Colonic mucosa (tissue), 4 donors: ENCODE measurements at regions not wholly inside any gene's neighbourhood (a gene's known extent, or its start where the extent isn't known, plus 50 kb on each side); places are given as distances from the start of the nearest gene placed in this dataset.

Experiments used
- DNase-seq: peaks from one replicate; pipeline ENCODE4 v3.0.0-alpha.2; 2020
- H3K27ac ChIP-seq: fragments of 200-600 bp; one replicate; pipeline ENCODE4 v1.8.0; 2021
- H3K27me3 ChIP-seq: fragments of 200-600 bp; one replicate; pipeline ENCODE4 v1.8.0; 2021
- H3K36me3 ChIP-seq: fragments of 200-600 bp; one replicate; pipeline ENCODE4 v1.8.0; 2021
- H3K4me1 ChIP-seq: fragments of 200-600 bp; one replicate; pipeline ENCODE4 v1.8.0; 2021; ENCODE audit warnings: mild to moderate bottlenecking
- H3K4me3 ChIP-seq: fragments of 200-600 bp; one replicate; pipeline ENCODE4 v1.8.0; 2021
- H3K9ac ChIP-seq, 2 donors: one replicate each; pipeline ENCODE4 v1.7.0; 2013; ENCODE audit warnings: control low read depth in 2 of 2, low read depth in 2 of 2, low read length in 2 of 2
- H3K9me3 ChIP-seq: fragments of 200-600 bp; one replicate; pipeline ENCODE4 v1.8.0; 2021
- intact Hi-C: fragments of 100-400 bp; cut with DNase I; formaldehyde crosslinking; loops from one replicate; pipeline ENCODE4 v1.14.1; 2022
- TF ChIP-seq, protein P1 (sequence below): fragments of 200-600 bp; IDR thresholded peaks from one replicate; pipeline ENCODE4 v1.8.0; 2022; ENCODE audit warnings: antibody characterized with exemption, mild to moderate bottlenecking
- donor health status: healthy.
- donor health status: DM: no; HTN: no; CAD: no.
- donor health status: DM: no; HTN: no; CAD: no.

DNA sequence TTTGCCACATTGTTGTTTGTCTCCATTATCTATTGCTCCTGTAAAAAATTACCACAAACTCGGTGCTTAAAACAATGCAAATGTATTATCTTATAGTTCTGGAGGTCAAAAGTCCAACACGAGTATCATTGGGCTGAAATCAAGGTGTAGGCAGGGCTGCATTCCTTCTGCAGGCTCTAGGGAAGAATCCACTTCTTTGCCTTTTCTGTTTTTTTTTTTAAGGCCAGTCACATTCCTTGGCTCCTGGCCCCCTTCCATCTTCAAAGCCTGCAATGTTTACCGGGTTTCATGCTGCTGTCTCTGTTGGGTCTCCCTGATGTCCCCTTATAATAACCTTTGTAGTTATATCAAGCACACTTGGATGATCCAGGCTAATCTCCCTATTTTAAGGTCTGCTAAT lies 212.7 kb downstream of the PTBP2 start:
- intact Hi-C loops, result no loop called here
- Histone ChIP-seq H3K4me3 (no peak overlapping the region), H3K27ac (no peak overlapping the region), H3K4me1 (no peaks in the 10 kb centered on the region), H3K36me3 (no peaks in the 10 kb centered on the region), H3K9me3 (no peaks in the 10 kb centered on the region), H3K27me3 (no peaks in the 10 kb centered on the region), H3K9ac (no peak overlapping the region)
- TF ChIP-seq, protein P1, sequence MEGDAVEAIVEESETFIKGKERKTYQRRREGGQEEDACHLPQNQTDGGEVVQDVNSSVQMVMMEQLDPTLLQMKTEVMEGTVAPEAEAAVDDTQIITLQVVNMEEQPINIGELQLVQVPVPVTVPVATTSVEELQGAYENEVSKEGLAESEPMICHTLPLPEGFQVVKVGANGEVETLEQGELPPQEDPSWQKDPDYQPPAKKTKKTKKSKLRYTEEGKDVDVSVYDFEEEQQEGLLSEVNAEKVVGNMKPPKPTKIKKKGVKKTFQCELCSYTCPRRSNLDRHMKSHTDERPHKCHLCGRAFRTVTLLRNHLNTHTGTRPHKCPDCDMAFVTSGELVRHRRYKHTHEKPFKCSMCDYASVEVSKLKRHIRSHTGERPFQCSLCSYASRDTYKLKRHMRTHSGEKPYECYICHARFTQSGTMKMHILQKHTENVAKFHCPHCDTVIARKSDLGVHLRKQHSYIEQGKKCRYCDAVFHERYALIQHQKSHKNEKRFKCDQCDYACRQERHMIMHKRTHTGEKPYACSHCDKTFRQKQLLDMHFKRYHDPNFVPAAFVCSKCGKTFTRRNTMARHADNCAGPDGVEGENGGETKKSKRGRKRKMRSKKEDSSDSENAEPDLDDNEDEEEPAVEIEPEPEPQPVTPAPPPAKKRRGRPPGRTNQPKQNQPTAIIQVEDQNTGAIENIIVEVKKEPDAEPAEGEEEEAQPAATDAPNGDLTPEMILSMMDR, result no peak
- no peak for DNase-seq

- H3K4me3 ChIP-seq, result no peak overlapping the region
- H3K9me3 ChIP-seq, result no peaks in the 10 kb centered on the region
- no peak overlapping the region for H3K9ac ChIP-seq
- H3K27ac ChIP-seq, result no peak overlapping the region
- H3K36me3 ChIP-seq, result no peaks in the 10 kb centered on the region
- H3K27me3 ChIP-seq, result no peaks in the 10 kb centered on the region
- TF ChIP-seq, protein P1, result no peak
- no peaks in the 10 kb centered on the region for H3K4me1 ChIP-seq
- DNase-seq, result no peak
- intact Hi-C loops, result no loop called here
Observed at GRCh38 chr1:96944432-96945092, 223.0 kb downstream of the PTBP2 start.

DNA sequence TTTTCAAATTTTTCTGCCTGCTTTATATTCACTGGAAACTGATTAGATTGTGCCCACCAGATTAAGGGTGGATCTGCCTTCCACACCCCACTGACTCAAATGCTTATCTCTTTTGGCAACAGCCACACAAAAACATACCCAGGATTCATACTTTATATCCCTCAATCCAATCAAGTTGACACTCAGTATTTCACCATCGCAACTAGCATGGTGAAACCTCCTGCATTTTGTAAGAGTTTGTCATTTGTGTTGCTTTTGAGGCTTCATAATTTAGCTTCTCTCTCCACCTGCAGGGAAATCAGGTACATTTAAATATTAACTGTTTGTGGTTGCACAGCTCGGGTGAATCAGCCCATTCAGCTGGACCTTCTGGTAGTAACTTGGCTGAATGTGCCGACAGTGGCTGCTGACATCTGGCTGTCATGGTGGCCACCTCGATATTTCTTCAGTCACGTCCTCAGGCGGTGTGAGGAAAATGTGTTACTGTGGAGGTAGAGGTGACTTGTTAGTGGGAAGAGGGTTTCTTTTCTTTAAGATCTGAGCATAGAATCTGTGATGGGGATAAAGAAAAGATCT lies 224.0 kb downstream of the PTBP2 start:
- intact Hi-C loops, result no loop called here
- no peak overlapping the region for H3K9ac ChIP-seq
- H3K4me1 ChIP-seq, result no peaks in the 10 kb centered on the region
- no peaks in the 10 kb centered on the region for H3K27me3 ChIP-seq
- no peak overlapping the region for H3K4me3 ChIP-seq
- DNase-seq, result no peak
- TF ChIP-seq, protein P1, result no peak
- no peaks in the 10 kb centered on the region for H3K36me3 ChIP-seq
- no peaks in the 10 kb centered on the region for H3K9me3 ChIP-seq
- H3K27ac ChIP-seq, result no peak overlapping the region

GRCh38 chr1:96955307-96956012 lies 233.9 kb downstream of the PTBP2 start:
- no peaks in the 10 kb centered on the region for H3K27me3 ChIP-seq
- intact Hi-C loops, result no loop called here
- H3K27ac ChIP-seq, result no peak overlapping the region
- no peaks in the 10 kb centered on the region for H3K9me3 ChIP-seq
- H3K9ac ChIP-seq, result no peak overlapping the region
- no peak for DNase-seq
- no peaks in the 10 kb centered on the region for H3K36me3 ChIP-seq
- H3K4me3 ChIP-seq, result no peak overlapping the region
- no peaks in the 10 kb centered on the region for H3K4me1 ChIP-seq
- TF ChIP-seq, protein P1, result no peak

- DNase-seq, result no peak
- Histone ChIP-seq H3K27ac (no peak overlapping the region), H3K4me1 (no peaks in the 10 kb centered on the region), H3K27me3 (no peaks in the 10 kb centered on the region), H3K9me3 (no peaks in the 10 kb centered on the region), H3K36me3 (no peaks in the 10 kb centered on the region), H3K4me3 (no peak overlapping the region), H3K9ac (no peak overlapping the region)
- TF ChIP-seq, protein P1, result no peak
- intact Hi-C loops, result no loop called here
Observed at GRCh38 chr1:96962216-96962615, 240.6 kb downstream of the PTBP2 start.
